ENCODE measurements at regions not wholly inside any gene's neighbourhood (a gene's known extent, or its start where the extent isn't known, plus 50 kb on each side); places are given as distances from the start of the nearest gene placed in this dataset.

GRCh38 chr2:238629064-238629463 is 202.3 kb downstream of the ASB1 start:
- TF ChIP-seq ZNF274 (IDR thresholded peaks at IDR 0.05; ENCODE audit: low read depth, low read length) (no peak), YY1 (IDR thresholded peaks at IDR 0.05; ENCODE audit: insufficient read depth, insufficient read length) (no peak), SUZ12 (IDR thresholded peaks at IDR 0.05; ENCODE audit: extremely low read depth, insufficient read depth, insufficient read length) (no peak)

Data from NT2/D1 (cell line).